ENCODE measurements at regions not wholly inside any gene's neighbourhood (a gene's known extent, or its start where the extent isn't known, plus 50 kb on each side); places are given as distances from the start of the nearest gene placed in this dataset.
"Not testable (repeated sequence)": the region's sequence is repeated elsewhere in the genome, so short reads cannot be mapped to it uniquely, and the experiment has no call there.

DNA sequence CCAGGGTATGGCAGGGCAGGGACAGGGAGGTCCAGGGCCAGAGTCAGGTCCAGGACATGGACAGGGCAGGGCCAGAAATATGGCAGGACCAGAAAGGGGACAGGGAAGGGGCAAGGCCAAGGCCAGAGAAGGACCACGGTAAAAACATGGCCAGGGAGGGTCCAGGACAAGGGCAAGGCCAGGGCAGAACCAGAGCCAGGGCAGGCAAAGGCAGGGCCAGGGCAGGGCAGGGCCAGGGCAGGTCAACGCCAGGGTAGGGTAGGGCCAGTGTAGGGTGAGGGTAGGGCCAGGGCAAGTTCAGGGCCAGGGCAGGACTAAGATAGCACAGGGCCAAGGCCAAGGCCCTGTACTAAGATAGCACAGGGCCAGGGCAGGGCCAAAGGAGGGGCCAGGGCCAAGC lies 408.3 kb downstream of the ZNF33B start:
- not testable (repeated sequence) for H3K27me3 ChIP-seq (ENCODE audit: control insufficient read depth, insufficient read depth, low read length); H3K9me3 ChIP-seq (ENCODE audit: control insufficient read depth, insufficient read depth, low read length); H3K4me1 ChIP-seq (ENCODE audit: control insufficient read depth, insufficient read depth, low read length); H3K36me3 ChIP-seq (ENCODE audit: control insufficient read depth, insufficient read depth, low read length); DNase-seq (ENCODE audit: low read depth in 4 of 6, low spot score in 6 of 6); H3K27ac ChIP-seq (ENCODE audit: low read depth, low read length); H3K4me3 ChIP-seq (ENCODE audit: low read depth, low read length)
- WGBS (ENCODE audit: insufficient coverage), result 44% methylated on average over 2 of the region's 2 CpGs

DNA sequence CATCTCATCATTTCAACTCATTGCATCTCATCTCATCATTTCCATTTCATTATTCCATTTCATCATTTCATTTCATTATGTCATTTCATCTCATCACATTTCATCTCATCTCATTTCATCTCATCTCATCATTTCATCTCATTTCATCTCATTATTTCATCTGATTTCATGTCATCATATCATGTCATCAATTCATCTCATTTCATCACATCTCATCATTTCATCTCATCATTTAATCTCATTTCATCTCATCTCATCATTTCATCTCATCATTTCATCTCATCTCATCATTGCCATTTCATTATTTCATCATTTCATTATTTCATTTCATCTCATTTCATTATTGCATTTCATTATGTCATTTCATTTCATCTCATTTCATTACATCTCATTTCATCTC lies 410.5 kb downstream of the ZNF33B start:
- DNase-seq (ENCODE audit: low read depth in 4 of 6, low spot score in 6 of 6); H3K4me3 ChIP-seq (ENCODE audit: low read depth, low read length); H3K27ac ChIP-seq (ENCODE audit: low read depth, low read length); H3K36me3 ChIP-seq (ENCODE audit: control insufficient read depth, insufficient read depth, low read length); H3K4me1 ChIP-seq (ENCODE audit: control insufficient read depth, insufficient read depth, low read length); H3K27me3 ChIP-seq (ENCODE audit: control insufficient read depth, insufficient read depth, low read length); H3K9me3 ChIP-seq (ENCODE audit: control insufficient read depth, insufficient read depth, low read length): not testable (repeated sequence)

DNA sequence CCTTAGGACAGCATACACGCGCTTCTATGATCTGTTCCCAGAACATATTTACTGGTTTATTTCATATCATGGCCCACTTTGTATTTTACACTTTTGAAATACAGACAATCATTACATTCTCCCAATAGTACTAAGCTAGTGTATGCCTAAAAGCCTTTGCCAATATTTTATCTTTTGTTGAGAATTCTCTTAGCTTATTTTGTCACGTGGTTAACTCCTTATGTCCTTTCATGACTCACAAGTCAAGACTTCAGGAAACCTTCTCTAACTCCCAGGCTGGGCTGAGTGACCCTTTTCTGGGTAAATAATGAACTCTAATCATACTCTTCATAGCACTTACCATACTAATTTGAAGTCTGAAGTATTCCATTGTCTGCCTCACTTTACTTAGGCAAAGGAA lies 444.8 kb downstream of the ZNF33B start:
- not testable (repeated sequence) for H3K4me1 ChIP-seq (ENCODE audit: control insufficient read depth, insufficient read depth, low read length)

DNA sequence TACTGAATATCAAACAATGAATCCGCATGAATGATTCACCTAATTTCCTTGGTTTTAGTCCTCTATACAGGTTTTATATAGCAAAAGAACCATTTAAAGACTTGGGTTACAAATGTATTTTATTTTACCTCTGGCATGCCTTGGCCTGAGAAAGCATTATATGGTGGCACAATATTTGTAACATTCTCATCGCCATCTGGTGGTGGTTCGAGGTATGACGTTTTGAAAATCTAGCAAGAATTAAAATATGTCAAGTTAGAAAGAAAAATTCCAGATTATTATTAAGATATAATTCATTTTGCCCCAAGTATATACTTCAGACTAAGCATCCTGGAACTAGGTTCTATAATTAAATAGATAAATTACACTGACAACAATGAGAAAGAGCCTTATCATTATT lies 445.9 kb downstream of the ZNF33B start:
- DNase-seq (ENCODE audit: low read depth in 4 of 6, low spot score in 6 of 6); H3K4me1 ChIP-seq (ENCODE audit: control insufficient read depth, insufficient read depth, low read length); H3K36me3 ChIP-seq (ENCODE audit: control insufficient read depth, insufficient read depth, low read length); H3K27ac ChIP-seq (ENCODE audit: low read depth, low read length); H3K9me3 ChIP-seq (ENCODE audit: control insufficient read depth, insufficient read depth, low read length); H3K4me3 ChIP-seq (ENCODE audit: low read depth, low read length); H3K27me3 ChIP-seq (ENCODE audit: control insufficient read depth, insufficient read depth, low read length): not testable (repeated sequence)
- WGBS (ENCODE audit: insufficient coverage), result no CpG with 5 or more reads among the region's 4 CpGs

More for the DNA sequence above, 444.8 kb downstream of the ZNF33B start:
- not testable (repeated sequence) for H3K4me3 ChIP-seq (ENCODE audit: low read depth, low read length); H3K27me3 ChIP-seq (ENCODE audit: control insufficient read depth, insufficient read depth, low read length); DNase-seq (ENCODE audit: low read depth in 4 of 6, low spot score in 6 of 6); H3K9me3 ChIP-seq (ENCODE audit: control insufficient read depth, insufficient read depth, low read length); H3K36me3 ChIP-seq (ENCODE audit: control insufficient read depth, insufficient read depth, low read length); H3K27ac ChIP-seq (ENCODE audit: low read depth, low read length)
- WGBS (ENCODE audit: insufficient coverage), result 83% methylated on average over 1 of the region's 3 CpGs

DNA sequence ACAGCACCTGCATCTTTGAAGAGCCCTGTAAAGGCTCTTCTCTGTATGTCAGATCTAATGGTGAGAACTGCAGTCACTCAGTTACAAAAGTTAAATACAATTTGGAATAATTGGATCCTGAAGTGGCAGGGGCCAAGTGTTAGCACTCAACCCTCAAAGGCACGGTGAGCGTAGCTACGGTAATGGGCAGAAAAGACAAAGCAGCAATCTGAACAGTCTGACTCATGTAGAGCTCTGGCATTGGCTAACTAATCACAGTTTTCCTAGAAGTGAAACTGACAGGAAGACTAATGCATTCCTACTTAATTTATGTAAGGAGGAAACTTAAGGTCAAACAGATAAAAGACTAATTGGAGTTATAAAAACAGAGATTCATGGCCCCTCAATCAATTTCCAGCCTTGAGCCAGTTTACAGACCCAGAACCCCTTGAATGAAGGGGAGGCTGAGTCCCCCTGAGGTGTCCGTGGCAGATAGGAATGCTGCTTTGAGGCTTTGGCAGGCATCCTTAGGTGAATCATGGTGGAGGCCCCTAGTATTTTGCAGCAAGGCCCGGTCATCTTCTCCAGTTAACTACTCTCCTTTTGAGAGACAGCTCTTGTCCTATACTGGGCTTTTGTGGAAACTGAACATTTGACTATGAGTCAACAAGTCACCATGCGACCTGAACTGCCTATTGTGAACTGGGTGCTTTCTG lies 450.7 kb downstream of the ZNF33B start:
- H3K4me1 ChIP-seq (ENCODE audit: control insufficient read depth, insufficient read depth, low read length); H3K27ac ChIP-seq (ENCODE audit: low read depth, low read length); H3K36me3 ChIP-seq (ENCODE audit: control insufficient read depth, insufficient read depth, low read length); DNase-seq (ENCODE audit: low read depth in 4 of 6, low spot score in 6 of 6); H3K27me3 ChIP-seq (ENCODE audit: control insufficient read depth, insufficient read depth, low read length); H3K4me3 ChIP-seq (ENCODE audit: low read depth, low read length); H3K9me3 ChIP-seq (ENCODE audit: control insufficient read depth, insufficient read depth, low read length): not testable (repeated sequence)
- WGBS (ENCODE audit: insufficient coverage), result 100% methylated on average over 1 of the region's 6 CpGs

DNA sequence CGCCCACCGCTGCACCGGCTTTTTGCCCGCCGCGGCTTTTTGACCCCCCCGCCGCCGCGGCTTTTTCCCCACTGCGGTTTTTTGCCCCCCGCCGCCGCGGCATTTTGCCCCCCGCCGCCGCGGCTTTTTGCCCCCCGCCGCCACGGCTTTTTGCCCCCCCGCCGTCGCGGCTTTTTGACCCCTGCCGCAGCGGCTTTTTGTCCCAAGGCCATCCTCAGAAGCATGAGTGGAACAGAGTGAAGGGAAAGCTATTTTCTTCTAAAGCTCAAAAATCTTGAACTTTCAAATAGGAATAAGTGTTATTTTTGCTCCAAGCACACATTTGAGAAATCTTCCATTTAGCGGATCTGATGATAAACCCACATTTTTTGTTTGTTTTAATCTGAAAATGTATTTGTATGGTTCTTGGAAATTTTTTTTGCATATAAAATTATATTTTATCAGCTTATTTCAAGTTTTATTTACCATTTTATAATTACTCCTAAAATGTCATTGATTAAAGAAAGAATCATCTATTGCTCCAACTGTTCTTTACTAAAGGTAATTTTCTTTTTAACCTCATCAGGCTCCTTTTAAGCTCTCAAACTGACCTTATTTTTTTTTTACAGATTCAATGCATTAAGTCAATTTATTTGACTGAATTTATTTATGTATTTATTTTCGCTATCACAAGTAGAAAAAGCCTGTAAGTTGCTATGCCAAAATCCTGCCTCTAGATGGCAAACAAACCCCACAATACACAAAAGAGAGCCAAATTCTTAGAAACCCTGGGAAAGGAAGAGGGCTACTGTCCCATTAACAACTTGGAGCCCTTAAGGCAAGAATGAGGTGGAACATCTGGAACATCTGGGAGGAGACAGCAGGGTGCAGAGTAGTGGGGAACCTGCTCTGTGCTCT lies 460.3 kb downstream of the ZNF33B start:
- not testable (repeated sequence) for H3K9me3 ChIP-seq (ENCODE audit: control insufficient read depth, insufficient read depth, low read length); H3K27me3 ChIP-seq (ENCODE audit: control insufficient read depth, insufficient read depth, low read length); H3K4me3 ChIP-seq (ENCODE audit: low read depth, low read length); H3K4me1 ChIP-seq (ENCODE audit: control insufficient read depth, insufficient read depth, low read length); H3K36me3 ChIP-seq (ENCODE audit: control insufficient read depth, insufficient read depth, low read length); H3K27ac ChIP-seq (ENCODE audit: low read depth, low read length)
- peak in 3 of 6 donors; percentile 1 to 9 (median 2) for DNase-seq (ENCODE audit: low read depth in 4 of 6, low spot score in 6 of 6)
- WGBS (ENCODE audit: insufficient coverage), result no CpG with 5 or more reads among the region's 30 CpGs

DNA sequence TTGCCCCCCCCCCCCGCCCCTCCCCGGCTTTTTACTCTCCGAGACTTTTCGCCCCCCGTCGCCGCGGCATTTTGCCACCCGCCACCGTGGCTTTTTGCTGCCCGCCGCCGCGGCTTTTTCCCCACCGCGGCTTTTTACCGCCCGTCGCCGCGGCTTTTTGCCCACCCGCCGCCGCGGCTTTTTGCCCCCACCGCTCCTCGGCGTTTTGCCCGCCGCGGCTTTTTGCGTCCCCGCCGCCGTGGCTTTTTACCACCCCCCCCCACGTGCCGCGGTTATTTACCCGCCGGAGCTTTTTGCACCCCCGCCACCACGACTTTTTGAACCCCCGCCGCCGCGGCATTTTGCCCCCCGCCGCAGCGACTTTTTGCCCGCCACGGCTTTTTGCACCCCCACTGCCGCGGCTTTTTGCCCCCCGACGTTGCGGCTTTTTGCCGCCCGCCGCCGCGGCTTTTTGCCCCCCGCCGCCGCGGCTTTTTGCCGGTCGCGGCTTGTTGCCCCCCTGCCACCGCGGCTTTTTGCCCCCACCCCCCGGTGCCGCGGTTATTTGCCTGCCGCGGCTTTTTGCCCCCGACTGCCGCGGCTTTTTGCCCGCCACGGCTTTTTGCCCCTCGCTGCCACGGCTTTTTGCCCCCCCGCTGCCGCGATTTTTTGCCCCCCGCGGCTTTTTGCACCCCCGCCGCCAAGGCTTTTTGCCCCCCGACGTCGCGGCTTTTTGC lies 461.1 kb downstream of the ZNF33B start:
- no peak overlapping the region for H3K27ac ChIP-seq (ENCODE audit: low read depth, low read length)
- no peaks in the 10 kb centered on the region for H3K36me3 ChIP-seq (ENCODE audit: control insufficient read depth, insufficient read depth, low read length)
- DNase-seq (ENCODE audit: low read depth in 4 of 6, low spot score in 6 of 6), result peak in 1 of 6 donors; percentile 1
- no peak overlapping the region for H3K4me3 ChIP-seq (ENCODE audit: low read depth, low read length)
- H3K27me3 ChIP-seq (ENCODE audit: control insufficient read depth, insufficient read depth, low read length), result peaks cover 8% of the 10 kb centered on the region
- H3K9me3 ChIP-seq (ENCODE audit: control insufficient read depth, insufficient read depth, low read length), result no peaks in the 10 kb centered on the region
- no peaks in the 10 kb centered on the region for H3K4me1 ChIP-seq (ENCODE audit: control insufficient read depth, insufficient read depth, low read length)
- 7% methylated on average over 46 of the region's 93 CpGs for WGBS (ENCODE audit: insufficient coverage)

DNA sequence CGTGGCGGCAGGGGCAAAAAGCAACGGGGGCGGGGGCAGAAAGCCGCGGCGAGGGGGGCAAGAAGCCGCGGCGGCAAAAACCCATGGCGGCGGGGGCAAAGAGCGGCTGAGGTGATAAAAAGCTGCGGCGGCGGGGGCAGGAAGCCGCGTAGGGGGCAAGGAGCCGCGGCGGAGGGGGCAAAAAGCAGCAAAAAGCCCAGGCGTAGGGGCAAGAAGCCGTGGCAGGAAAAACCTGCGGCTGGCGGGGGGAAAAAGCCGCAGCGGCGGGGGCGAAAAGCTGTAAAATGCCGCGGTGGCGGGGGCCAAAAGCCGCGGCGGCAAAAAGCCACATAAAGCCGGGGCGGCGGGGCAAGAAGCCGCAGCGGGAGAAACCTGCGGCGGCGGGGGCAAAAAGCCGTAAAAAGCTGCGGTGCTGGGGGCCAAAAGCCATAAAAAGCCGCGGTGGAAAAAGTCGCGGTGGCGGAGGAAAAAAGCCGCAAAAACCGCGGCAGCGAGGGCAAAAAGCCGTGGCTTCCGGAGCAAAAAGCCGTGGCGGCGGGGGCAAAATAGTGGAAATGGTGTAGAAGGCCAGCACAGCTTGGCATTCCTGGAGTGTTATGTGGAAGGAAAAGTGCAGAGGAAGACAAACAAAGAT lies 487.8 kb downstream of the ZNF33B start:
- Histone ChIP-seq H3K9me3 (ENCODE audit: control insufficient read depth, insufficient read depth, low read length) (peaks cover 3% of the 10 kb centered on the region), H3K4me1 (ENCODE audit: control insufficient read depth, insufficient read depth, low read length) (no peaks in the 10 kb centered on the region), H3K36me3 (ENCODE audit: control insufficient read depth, insufficient read depth, low read length) (no peaks in the 10 kb centered on the region), H3K4me3 (ENCODE audit: low read depth, low read length) (no peak overlapping the region), H3K27ac (ENCODE audit: low read depth, low read length) (no peak overlapping the region), H3K27me3 (ENCODE audit: control insufficient read depth, insufficient read depth, low read length) (no peaks in the 10 kb centered on the region)
- DNase-seq (ENCODE audit: low read depth in 4 of 6, low spot score in 6 of 6), result no peak
- WGBS (ENCODE audit: insufficient coverage), result 41% methylated on average over 48 of the region's 59 CpGs

DNA sequence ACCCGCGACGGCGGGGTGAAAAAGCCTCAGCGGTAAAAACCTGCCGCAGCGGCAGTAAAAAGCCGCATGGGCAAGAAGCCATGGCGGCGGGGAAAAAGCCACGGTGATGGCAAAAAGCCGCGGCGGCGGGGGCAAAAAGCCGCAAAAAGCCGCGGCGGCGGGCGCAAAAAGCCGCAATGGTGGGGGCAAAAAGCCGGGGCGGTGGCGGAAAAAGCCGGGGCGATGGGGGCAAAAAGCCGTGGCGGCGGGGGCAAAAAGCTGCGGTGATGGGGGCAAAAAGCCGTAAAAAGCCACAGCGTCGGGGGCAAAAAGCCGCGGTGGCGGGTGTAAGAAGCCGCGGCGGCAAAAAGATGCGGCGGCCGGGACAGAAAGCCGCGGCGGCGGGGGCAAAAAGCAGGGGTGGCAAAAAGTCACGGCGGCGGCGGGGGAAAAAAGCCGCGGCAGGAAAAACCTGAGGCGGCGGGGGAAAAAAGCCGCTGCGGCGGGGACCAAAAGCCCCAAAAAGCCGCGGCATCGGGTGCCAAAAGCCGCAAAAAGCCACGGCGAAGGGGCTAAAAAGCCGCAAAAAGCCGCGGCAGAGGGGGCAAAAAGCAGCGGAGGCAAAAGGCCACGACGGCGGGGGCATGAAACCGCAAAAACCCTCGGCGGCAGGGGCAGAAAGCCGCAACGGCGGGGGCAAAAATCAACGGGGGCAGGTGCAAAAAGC lies 488.5 kb downstream of the ZNF33B start:
- H3K4me3 ChIP-seq (ENCODE audit: low read depth, low read length), result no peak overlapping the region
- no peaks in the 10 kb centered on the region for H3K36me3 ChIP-seq (ENCODE audit: control insufficient read depth, insufficient read depth, low read length)
- no peak for DNase-seq (ENCODE audit: low read depth in 4 of 6, low spot score in 6 of 6)
- no peaks in the 10 kb centered on the region for H3K27me3 ChIP-seq (ENCODE audit: control insufficient read depth, insufficient read depth, low read length)
- WGBS (ENCODE audit: insufficient coverage), result 46% methylated on average over 78 of the region's 78 CpGs
- H3K27ac ChIP-seq (ENCODE audit: low read depth, low read length), result no peak overlapping the region
- H3K4me1 ChIP-seq (ENCODE audit: control insufficient read depth, insufficient read depth, low read length), result no peaks in the 10 kb centered on the region
- peaks cover 3% of the 10 kb centered on the region for H3K9me3 ChIP-seq (ENCODE audit: control insufficient read depth, insufficient read depth, low read length)
